ENCODE measurements at regions not wholly inside any gene's neighbourhood (a gene's known extent, or its start where the extent isn't known, plus 50 kb on each side); places are given as distances from the start of the nearest gene placed in this dataset.
A peak's percentile ranks its signal among the peaks of the same experiment; 100 is the strongest.
"Not testable (repeated sequence)": the region's sequence is repeated elsewhere in the genome, so short reads cannot be mapped to it uniquely, and the experiment has no call there.

DNA sequence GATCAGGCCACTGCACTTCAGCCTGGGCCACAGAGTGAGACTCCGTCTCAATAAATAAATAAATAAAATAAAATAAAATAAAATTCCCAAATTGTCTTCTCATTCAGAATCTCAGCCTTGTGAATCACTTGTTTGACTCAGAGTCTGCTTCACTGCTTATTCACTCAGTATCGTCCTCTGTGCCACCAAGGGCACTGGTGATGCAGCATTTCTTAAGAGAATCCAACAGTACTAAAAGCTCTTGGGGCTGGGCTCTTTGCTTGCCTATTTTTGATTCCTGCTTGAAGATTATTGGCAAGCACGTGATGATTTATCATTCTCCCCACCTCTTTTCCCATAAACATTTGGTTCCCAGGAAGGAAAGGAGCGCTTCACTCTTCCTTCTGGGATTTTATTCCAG lies 54.8 kb upstream of the HMGB1 start:
- no peak for DNase-seq

DNA sequence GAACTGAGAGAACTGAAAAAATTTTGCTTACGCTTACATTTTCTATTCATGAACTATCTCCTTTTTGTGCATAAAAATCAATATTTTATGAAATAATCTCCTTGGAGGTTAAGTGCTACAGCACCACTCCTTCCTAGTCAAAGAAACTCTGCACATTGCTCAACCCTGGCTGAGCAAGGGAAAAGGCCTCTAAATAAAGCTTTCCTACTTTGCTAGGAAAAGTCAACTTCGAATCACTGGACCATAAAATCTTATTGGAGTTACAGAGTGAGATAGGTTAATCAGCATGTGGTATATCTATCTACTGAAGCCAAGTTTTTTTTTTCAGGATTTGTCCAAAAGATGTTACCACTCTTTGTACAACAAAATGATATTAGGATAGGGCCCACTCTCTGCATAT lies 57.5 kb upstream of the HMGB1 start:
- DNase-seq, result no peak

DNA sequence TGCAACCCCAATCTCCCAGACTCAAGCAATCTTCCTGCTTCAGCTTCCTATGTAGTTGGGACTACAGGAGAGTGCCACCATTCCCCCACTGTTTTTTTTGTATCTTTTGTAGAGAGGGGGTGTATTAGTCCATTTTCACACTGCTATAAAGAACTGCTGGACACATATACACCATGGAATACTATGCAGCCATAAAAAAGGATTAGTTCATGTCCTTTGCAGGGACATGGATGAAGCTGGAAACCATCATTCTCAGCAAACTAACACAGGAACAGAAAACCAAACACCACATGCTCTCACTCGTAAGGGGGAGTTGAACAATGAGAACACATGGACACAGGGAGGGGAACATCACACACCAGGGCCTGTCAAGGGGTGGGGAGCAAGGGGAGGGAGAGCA lies 58.1 kb upstream of the HMGB1 start:
- not testable (repeated sequence) for DNase-seq

DNA sequence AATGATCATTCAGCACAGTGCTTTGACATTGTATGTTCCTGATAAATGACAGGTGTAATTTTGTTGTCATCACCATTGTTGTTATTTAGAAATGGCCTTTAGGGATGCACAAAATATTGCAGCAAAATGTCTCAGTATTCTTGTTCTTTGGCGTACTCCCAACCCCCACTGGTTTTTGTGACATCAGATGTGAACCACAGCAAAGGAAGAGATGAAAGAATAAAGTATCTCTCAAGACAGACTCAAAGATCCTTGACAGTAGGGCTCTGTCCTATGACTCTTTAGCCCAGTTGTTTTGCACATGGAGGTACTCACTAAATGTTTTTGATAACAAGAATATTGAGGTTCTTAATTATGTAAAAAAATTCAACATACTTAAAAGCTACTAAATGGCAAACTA lies 59.5 kb upstream of the HMGB1 start:
- not testable (repeated sequence) for DNase-seq

DNA sequence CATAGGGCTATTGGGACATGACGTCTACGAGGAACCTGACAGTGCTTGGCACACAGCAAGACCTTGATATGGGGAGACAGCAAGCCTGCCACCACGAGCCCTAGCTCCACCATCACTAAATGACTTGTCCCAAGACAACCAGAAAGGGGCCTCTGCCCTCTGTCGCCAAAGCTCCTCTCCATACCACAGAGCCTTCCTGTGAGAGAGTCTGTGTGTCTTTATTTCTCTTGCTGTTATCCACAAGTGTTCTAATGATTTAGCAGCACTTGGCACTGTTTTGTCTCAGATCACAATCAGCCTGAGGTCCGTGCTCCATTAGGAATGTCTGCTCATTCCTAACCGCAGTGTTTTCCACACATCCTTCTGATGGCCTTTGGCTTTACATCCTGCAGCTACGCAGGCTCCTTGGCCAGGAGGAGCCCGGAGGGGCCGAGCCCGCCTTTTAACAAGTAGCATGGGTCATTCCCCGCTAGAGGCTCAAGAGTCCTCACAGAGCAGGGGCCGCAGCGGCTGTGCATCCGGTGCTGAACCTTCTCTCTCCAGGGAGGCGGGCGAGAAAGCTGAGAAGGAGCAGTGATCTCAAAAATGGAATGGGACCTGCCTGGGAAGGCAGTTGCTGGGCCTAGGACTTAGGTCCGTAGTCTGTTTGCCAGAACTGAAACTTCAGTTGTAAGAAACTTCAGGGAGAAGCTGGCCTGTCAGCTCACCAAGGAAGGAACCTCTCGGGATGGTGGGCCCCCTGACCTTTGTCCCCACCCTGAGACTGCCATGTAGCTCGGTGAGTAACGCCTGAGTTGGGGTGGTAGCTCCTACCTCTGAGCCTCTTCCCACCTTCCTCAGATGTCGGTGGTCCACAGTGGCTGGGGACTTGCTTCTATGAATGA lies 61.1 kb upstream of the HMGB1 start:
- DNase-seq, result peak; percentile 15

DNA sequence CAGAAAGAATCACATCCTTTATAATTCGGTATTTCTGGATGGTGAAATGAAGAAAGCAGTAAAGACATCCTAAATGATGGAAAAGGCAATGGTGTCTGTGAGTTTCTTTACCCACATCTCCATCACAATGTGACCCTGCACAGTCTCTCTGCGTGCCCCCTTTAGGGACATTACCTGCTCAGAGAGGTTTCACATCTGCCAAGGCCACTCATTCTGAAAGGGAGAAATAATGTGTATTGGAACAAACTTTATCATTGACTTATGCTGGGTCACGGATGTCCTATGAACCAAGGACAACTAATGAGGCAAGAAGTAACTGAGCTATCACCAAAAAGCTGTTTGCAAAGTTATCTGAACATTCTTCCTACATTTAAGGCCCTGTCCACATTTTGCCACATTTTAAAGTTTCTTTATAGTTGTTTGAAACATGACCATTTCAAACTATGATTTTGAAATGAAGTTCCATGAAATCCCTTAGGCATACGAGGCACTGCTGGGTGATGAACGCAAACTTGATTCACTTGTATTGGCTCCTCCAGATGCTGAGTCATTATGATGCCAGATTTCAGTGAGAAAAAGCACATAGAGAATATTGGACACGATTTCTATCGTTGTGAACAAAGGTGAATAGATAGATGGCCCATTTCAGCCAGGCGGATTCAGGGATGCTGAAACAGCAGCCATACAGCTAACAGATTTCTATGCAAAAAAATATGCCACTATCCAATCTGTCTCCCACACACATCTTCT lies 63.5 kb upstream of the HMGB1 start:
- no peak for DNase-seq

DNA sequence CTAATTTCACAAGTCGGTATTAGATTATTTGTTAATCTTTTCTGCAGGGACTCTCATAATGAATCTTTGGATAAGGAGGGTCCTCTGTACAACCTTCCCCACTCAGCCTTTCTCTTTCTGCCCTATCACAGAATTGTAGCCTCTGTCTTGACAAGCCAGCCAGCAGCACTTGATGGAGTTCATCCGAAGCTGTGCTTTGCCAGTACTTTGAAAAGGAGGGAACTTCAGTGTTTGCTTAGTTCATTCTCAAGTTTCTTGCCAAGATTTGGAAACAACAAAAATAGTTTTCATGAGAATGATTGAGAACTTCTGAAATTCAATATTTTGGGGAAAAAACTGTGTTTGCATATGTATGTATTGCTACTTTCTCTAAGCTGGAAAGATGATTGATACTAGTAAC lies 69.3 kb upstream of the HMGB1 start:
- DNase-seq, result no peak

DNA sequence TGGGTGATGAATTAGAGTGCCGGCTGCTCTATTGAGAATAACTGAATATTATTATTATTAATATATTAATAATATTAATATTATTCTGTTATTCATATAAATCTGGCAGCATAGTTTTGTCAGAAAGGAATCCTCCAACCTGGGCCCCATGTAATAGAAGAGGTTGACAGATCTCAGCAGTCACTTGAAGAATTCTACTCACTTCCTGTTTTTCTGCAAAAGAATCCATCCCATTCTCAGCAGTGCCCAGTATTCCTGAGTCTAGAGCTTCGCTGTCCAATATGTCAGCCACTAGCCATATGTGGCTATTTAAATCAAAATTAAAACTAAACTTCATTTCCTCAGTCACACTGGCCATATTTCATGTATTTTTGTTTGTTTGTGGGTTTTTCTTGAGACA lies 72.4 kb upstream of the USPL1 start:
- no peak for DNase-seq

DNA sequence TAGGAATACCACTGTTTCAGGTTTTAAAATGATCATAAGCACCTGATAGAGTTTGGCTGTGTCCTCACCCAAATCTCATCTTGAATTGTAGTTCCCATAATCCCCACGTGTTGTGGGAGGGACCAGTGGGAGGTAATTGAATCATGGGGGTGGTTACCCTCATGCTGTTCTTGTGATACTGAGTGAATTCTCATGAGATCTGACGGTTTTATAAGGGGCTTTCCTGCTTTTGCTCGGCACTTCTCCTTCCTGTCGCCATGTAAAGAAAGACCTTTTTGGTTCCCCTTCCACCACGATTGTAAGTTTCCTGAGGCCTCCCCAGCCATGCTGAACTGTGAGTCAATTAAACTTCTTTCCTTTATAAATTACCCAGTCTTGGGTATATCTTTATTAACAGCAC lies 69.7 kb upstream of the USPL1 start:
- not testable (repeated sequence) for DNase-seq

DNA sequence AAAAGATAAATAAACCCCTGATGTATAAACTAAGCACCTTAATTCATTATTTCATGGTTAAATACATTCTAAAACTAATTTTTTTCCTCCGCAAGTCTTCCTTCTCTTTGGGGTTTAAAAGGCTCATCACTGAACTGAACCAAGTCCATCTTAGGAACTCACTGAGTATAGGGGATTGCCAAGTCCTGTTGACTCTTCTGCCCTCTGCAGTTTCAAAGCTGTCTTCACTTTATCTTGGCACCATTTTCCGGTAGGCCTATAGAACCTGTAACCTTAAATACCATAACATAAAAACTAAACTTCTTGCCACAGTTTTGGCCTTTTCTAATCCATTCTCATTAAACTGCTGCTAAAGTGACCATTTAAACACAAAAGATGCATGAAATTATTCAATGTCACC lies 66.5 kb upstream of the USPL1 start:
- DNase-seq, result no peak

DNA sequence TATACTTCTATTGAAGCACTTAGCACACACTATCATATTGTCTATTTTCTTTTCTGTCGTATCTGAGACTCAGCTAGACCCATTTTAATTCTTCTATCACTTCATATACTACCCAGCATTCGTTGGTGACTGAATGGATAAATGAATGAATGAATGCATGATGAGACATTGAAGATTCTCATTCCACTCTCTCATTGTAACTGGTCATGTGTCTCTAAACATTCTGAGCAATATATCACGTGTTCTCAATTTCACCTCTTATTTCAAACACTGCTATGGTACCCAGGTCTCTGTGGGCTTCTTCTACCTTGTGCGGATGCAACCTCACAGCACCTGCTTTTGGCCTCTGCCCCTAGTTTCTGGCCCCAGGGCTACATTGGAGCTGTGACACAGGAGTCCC lies 65.2 kb upstream of the USPL1 start:
- no peak for DNase-seq

DNA sequence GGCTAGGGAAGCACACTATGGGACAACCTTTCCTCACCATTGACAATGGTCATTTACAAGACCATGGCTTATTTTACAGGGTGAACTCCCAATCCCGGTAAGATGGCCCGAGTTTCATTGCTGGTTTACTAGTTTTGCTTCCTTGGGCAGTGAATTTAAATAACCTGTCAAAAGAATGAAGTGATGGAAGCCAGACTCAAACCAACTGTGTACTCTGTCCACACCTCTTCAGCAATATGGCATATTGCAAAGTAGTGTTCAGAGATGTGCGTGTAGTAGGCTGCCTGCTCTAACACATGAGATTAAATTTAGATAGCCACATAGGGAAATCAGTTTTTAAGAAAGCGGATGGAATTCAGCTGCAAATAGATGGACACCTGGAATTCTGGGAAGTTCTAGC lies 58.4 kb upstream of the USPL1 start:
- no peak for DNase-seq

DNA sequence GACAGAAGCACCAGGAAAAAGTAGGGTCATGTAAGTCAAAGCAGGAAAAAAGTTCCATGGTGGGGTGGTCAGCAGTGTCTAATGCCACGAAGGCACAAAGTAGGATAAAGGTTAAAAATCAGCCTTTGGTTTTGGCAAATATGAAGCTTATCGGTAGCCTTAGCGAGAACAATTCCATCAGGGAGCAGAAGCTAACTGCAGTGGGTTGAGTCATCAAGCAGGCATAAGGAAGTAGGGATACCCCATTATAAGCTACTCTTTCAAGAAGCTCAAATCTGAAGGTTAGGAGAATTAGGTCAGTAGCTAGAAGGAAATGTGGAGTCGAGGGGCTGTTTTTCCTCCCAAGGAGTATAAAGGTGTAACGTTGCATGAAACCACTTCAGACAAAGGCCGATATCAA lies 57.5 kb upstream of the USPL1 start:
- DNase-seq, result no peak

DNA sequence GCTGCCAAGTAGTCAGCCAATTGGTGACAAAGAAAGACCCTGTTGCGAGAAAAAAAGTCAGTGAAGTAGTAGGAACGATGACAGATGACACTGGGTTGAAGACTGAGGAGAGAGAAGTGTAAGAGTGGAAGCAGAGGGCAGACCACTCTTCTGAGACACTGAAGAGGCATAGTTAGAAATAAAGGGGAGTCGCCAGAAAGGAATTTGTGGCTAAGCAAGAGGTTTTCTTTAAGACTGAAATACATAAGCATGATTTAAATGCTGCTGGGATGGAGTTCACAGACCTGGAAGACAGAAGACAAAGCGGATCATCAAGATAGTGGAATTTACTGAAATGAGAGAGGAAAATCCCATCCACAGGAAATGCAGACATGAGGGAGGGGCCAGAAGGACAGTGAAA lies 56.2 kb upstream of the USPL1 start:
- no peak for DNase-seq

DNA sequence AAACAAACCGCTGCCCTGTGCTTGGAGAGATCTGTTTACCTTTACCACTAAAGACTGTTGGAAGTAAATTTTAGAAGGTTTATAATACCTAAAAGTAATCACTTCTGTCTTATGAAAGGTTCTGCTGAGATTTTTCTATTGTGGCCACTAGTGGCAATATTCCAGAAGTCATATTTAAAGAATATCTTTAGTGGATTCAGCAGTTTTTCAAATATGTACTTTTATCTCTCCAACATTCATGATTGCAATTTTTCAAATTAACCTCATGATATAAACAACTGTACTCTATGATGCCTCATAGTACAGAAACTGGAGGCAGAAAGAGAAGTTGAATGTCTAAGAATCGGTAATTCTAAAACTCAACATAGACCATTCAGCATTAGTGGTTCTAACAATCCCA lies 53.2 kb upstream of the USPL1 start:
- no peak for DNase-seq

DNA sequence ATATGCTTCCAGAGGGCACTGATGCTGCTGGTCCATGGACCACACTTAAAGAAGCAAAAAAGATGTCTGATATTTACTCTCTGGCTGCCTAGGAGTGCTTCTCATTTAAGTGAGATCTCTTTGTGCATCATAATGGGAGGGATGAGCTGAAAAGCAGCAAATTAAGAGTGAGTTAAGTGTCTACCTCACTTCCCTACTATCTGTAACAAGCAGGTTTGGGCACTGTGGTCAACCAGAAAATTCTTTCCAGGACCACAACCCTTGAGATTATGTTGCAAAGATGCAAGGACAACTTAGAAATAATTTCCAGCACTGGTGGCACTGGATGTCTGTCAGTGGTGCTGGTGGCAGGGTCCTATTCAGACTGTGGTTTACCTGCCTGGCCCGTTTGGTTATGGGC lies 52.1 kb upstream of the USPL1 start:
- no peak for DNase-seq

DNA sequence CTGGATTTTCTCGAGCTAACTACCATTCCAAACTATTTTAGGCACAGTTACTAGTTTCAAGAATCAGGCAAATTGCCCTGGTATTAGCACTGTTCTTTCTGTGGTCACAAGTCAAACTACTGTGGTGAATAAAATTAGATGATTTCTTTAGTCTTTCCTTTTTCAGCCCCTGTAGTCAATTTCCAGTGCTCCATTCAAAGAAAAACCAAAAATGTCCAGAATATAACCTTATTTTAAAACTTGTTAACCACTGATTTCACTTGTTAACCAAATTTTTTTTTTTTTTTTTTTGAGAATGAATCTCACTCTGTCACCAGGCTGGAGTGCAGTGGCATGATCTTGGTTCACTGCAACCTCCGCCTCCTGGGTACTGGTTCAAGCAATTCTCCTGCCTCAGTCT lies 50.6 kb upstream of the USPL1 start:
- DNase-seq, result no peak

Data from left kidney (tissue), 1 donor.